ENCODE measurements at regions not wholly inside any gene's neighbourhood (a gene's known extent, or its start where the extent isn't known, plus 50 kb on each side); places are given as distances from the start of the nearest gene placed in this dataset.

DNA sequence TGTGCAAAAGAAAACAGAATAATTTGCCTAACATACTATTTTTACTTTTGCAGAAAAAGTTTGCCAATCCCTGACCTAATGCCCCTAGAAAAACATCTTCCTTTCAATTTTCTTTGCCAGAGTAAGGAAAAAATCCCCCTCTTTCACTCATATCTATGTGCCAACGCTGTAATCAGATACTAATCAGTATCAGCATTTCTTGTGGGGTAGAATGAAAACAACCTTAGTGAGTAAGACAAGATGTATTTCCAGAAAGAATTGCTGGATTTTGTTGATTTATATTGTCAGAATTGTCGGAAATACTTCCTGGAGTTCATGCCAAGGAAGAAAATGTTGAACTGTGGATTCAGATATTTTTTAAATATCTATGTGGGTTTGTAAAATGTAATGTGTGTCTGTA lies 1893.8 kb downstream of the NCAM2 start:
- Histone ChIP-seq H3K4me1 (ENCODE audit: insufficient read depth, insufficient read length) (no peaks in the 10 kb centered on the region), H3K4me3 (ENCODE audit: insufficient read length, low read depth) (no peak overlapping the region), H3K9ac (ENCODE audit: insufficient read length, low read depth) (no peak overlapping the region), H3K27me3 (ENCODE audit: insufficient read depth, insufficient read length) (no peaks in the 10 kb centered on the region), H3K9me3 (ENCODE audit: insufficient read depth, low read length) (no peaks in the 10 kb centered on the region), H3K36me3 (ENCODE audit: insufficient read depth, insufficient read length, low read length) (no peaks in the 10 kb centered on the region)
- TF ChIP-seq YY1 (IDR thresholded peaks at IDR 0.05; ENCODE audit: insufficient read depth, insufficient read length) (no peak), SUZ12 (IDR thresholded peaks at IDR 0.05; ENCODE audit: extremely low read depth, insufficient read depth, insufficient read length) (no peak), ZNF274 (IDR thresholded peaks at IDR 0.05; ENCODE audit: low read depth, low read length) (no peak)
- DNase-seq (ENCODE audit: low read depth, low spot score) = no peak

DNA sequence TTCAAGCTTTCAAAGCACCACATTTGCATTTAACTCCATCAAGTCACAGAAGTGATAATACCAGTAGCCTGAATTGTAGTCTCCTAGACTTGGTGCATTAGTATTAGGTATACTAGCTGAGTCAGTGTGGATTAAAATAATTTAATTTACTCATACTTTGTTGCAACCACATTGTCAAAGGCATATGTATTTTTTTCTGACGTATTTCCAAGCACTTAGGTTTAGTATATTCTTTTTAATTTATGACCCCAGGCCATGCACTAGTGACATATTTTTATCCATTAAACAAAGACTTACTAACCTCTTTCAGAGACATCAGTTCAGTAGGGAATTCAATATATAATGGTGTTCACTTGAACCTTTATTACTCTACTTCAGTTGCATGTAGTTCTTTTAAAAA lies 1894.5 kb downstream of the NCAM2 start:
- Histone ChIP-seq H3K4me3 (ENCODE audit: insufficient read length, low read depth) (no peak overlapping the region), H3K27me3 (ENCODE audit: insufficient read depth, insufficient read length) (no peaks in the 10 kb centered on the region), H3K9me3 (ENCODE audit: insufficient read depth, low read length) (no peaks in the 10 kb centered on the region), H3K4me1 (ENCODE audit: insufficient read depth, insufficient read length) (no peaks in the 10 kb centered on the region), H3K9ac (ENCODE audit: insufficient read length, low read depth) (no peak overlapping the region), H3K36me3 (ENCODE audit: insufficient read depth, insufficient read length, low read length) (no peaks in the 10 kb centered on the region)
- TF ChIP-seq YY1 (IDR thresholded peaks at IDR 0.05; ENCODE audit: insufficient read depth, insufficient read length) (no peak), SUZ12 (IDR thresholded peaks at IDR 0.05; ENCODE audit: extremely low read depth, insufficient read depth, insufficient read length) (no peak), ZNF274 (IDR thresholded peaks at IDR 0.05; ENCODE audit: low read depth, low read length) (no peak)
- DNase-seq (ENCODE audit: low read depth, low spot score) = no peak

DNA sequence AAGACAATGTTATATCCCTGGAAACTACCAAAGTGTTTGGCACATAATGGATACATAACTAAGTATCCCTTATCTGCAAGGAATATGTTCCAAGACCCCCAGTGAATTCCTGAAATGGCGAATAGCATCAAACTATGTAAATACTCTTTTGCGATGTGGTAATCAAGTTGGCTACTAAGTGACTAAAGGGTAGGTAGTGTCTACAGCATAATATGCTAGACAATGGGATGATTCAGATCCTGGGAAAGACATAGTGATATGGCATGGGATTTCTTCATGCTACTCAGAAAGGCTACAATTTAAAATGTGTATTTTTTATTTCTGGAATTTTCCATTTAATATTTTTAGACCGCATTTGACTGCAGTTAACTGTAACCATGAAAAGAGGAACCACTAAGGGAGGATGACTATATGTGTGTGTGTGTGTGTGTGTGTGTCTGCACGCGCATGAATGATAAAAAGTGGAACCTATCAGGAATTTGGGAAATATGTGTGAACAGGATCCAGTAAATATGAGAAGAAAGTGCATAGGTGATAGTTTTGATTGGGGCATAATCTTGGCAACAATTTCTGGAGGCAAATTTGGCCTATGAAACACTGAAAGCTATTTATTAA lies 1899.9 kb downstream of the NCAM2 start:
- Histone ChIP-seq H3K36me3 (ENCODE audit: insufficient read depth, insufficient read length, low read length) (no peaks in the 10 kb centered on the region), H3K9ac (ENCODE audit: insufficient read length, low read depth) (no peak overlapping the region), H3K9me3 (ENCODE audit: insufficient read depth, low read length) (no peaks in the 10 kb centered on the region), H3K4me3 (ENCODE audit: insufficient read length, low read depth) (no peak overlapping the region), H3K27me3 (ENCODE audit: insufficient read depth, insufficient read length) (no peaks in the 10 kb centered on the region), H3K4me1 (ENCODE audit: insufficient read depth, insufficient read length) (no peaks in the 10 kb centered on the region)
- no peak for TF ChIP-seq ZNF274 (IDR thresholded peaks at IDR 0.05; ENCODE audit: low read depth, low read length)
- no peak for TF ChIP-seq YY1 (IDR thresholded peaks at IDR 0.05; ENCODE audit: insufficient read depth, insufficient read length)
- no peak for TF ChIP-seq SUZ12 (IDR thresholded peaks at IDR 0.05; ENCODE audit: extremely low read depth, insufficient read depth, insufficient read length)
- no peak for DNase-seq (ENCODE audit: low read depth, low spot score)

DNA sequence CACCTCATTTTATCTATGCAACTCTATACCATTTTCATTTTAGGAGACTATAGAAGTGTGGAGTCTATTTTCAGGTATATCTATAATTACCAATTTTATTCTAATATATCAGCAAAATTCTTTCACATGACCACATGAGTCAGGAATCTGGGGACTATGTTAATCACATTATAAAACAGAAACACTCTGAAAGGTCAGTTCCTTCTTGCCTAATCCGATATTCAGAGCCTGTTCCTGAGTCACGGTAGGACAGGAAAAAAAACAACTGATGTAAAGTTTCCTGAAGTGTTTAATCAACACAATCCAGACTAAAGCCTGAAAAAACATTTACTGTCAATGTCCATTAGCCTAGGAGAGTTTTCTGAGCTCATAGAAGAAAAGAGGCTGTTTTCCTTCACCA lies 1902.3 kb downstream of the NCAM2 start:
- no peak for DNase-seq (ENCODE audit: low read depth, low spot score)
- Histone ChIP-seq H3K9ac (ENCODE audit: insufficient read length, low read depth) (no peak overlapping the region), H3K4me1 (ENCODE audit: insufficient read depth, insufficient read length) (no peaks in the 10 kb centered on the region), H3K27me3 (ENCODE audit: insufficient read depth, insufficient read length) (no peaks in the 10 kb centered on the region), H3K9me3 (ENCODE audit: insufficient read depth, low read length) (no peaks in the 10 kb centered on the region), H3K36me3 (ENCODE audit: insufficient read depth, insufficient read length, low read length) (no peaks in the 10 kb centered on the region), H3K4me3 (ENCODE audit: insufficient read length, low read depth) (no peak overlapping the region)
- no peak for TF ChIP-seq SUZ12 (IDR thresholded peaks at IDR 0.05; ENCODE audit: extremely low read depth, insufficient read depth, insufficient read length)
- TF ChIP-seq ZNF274 (IDR thresholded peaks at IDR 0.05; ENCODE audit: low read depth, low read length) = no peak
- TF ChIP-seq YY1 (IDR thresholded peaks at IDR 0.05; ENCODE audit: insufficient read depth, insufficient read length) = no peak

DNA sequence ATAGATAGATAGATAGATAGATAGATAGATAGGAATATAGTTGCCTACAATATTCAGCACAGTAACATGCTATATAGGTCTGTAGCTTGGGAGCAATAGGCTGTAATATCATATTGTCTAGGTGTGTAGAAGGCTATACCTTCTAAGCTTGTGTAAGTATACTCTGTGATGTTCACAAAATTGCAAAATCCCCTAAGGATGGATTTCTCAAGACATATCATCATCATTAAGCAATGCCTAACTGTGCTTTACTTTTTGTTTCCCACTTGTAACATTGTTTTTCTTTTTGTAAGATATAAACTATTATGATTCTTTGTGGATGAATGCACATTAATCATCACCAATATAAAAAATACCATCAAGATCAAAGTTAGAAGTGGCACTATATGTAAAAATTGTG lies 1905.6 kb downstream of the NCAM2 start:
- H3K27me3 ChIP-seq (ENCODE audit: insufficient read depth, insufficient read length) = no peaks in the 10 kb centered on the region
- no peaks in the 10 kb centered on the region for H3K4me1 ChIP-seq (ENCODE audit: insufficient read depth, insufficient read length)
- no peaks in the 10 kb centered on the region for H3K9me3 ChIP-seq (ENCODE audit: insufficient read depth, low read length)
- no peak for DNase-seq (ENCODE audit: low read depth, low spot score)
- no peak overlapping the region for H3K4me3 ChIP-seq (ENCODE audit: insufficient read length, low read depth)
- H3K9ac ChIP-seq (ENCODE audit: insufficient read length, low read depth) = no peak overlapping the region
- no peaks in the 10 kb centered on the region for H3K36me3 ChIP-seq (ENCODE audit: insufficient read depth, insufficient read length, low read length)
- no peak for TF ChIP-seq SUZ12 (IDR thresholded peaks at IDR 0.05; ENCODE audit: extremely low read depth, insufficient read depth, insufficient read length)
- TF ChIP-seq ZNF274 (IDR thresholded peaks at IDR 0.05; ENCODE audit: low read depth, low read length) = no peak
- no peak for TF ChIP-seq YY1 (IDR thresholded peaks at IDR 0.05; ENCODE audit: insufficient read depth, insufficient read length)

DNA sequence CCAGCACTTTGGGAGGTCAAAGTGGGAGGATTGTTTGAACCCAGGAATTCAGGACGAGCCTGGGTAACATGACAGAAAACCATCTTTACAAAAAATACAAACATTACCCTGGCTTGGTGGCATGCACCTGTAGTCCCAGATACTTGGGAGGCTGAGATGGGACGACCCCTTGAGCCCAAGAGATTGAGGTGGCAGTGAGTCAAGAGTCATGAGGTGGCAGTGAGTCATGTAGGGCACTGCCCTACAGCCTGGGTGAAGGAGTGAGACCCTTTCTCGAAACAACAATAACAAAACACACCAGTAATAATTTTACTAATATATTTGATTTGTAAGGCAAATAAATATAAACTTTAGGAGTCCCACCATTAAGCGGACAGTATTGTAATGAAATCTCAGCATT lies 1906.2 kb downstream of the NCAM2 start:
- TF ChIP-seq YY1 (IDR thresholded peaks at IDR 0.05; ENCODE audit: insufficient read depth, insufficient read length) = no peak
- TF ChIP-seq ZNF274 (IDR thresholded peaks at IDR 0.05; ENCODE audit: low read depth, low read length) = no peak
- TF ChIP-seq SUZ12 (IDR thresholded peaks at IDR 0.05; ENCODE audit: extremely low read depth, insufficient read depth, insufficient read length) = no peak
- Histone ChIP-seq H3K9me3 (ENCODE audit: insufficient read depth, low read length) (no peaks in the 10 kb centered on the region), H3K27me3 (ENCODE audit: insufficient read depth, insufficient read length) (no peaks in the 10 kb centered on the region), H3K4me1 (ENCODE audit: insufficient read depth, insufficient read length) (no peaks in the 10 kb centered on the region), H3K4me3 (ENCODE audit: insufficient read length, low read depth) (no peak overlapping the region), H3K9ac (ENCODE audit: insufficient read length, low read depth) (no peak overlapping the region), H3K36me3 (ENCODE audit: insufficient read depth, insufficient read length, low read length) (no peaks in the 10 kb centered on the region)
- no peak for DNase-seq (ENCODE audit: low read depth, low spot score)

DNA sequence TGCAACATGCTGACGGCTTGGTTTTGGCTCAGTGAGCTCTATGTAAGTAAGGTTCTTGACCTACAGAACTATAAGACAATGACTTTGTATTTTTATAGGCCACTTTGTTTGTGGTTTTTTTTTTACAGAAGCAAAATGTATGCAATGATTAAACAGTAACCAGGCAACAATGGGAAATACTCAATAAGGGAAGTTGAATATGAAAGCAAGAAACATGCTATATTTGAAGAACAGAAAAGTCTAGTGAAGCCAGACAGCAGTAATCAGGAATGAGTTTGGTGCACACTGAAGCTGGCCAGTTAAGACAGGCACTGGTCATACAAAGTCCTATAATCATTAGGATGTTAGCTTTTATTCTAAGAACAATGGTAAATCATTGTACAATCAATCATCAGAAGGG lies 1926.8 kb downstream of the NCAM2 start:
- no peaks in the 10 kb centered on the region for H3K4me1 ChIP-seq (ENCODE audit: insufficient read depth, insufficient read length)
- TF ChIP-seq YY1 (IDR thresholded peaks at IDR 0.05; ENCODE audit: insufficient read depth, insufficient read length) (no peak), SUZ12 (IDR thresholded peaks at IDR 0.05; ENCODE audit: extremely low read depth, insufficient read depth, insufficient read length) (no peak), ZNF274 (IDR thresholded peaks at IDR 0.05; ENCODE audit: low read depth, low read length) (no peak)
- no peak overlapping the region for H3K9ac ChIP-seq (ENCODE audit: insufficient read length, low read depth)
- no peaks in the 10 kb centered on the region for H3K27me3 ChIP-seq (ENCODE audit: insufficient read depth, insufficient read length)
- DNase-seq (ENCODE audit: low read depth, low spot score) = no peak
- no peaks in the 10 kb centered on the region for H3K9me3 ChIP-seq (ENCODE audit: insufficient read depth, low read length)
- no peak overlapping the region for H3K4me3 ChIP-seq (ENCODE audit: insufficient read length, low read depth)
- no peaks in the 10 kb centered on the region for H3K36me3 ChIP-seq (ENCODE audit: insufficient read depth, insufficient read length, low read length)

Data from NT2/D1 (cell line).